ENCODE measurements at regions not wholly inside any gene's neighbourhood (a gene's known extent, or its start where the extent isn't known, plus 50 kb on each side); places are given as distances from the start of the nearest gene placed in this dataset.

GRCh38 chr13:87878706-87879105 is 207.5 kb downstream of the SLITRK5 start:
- no peaks in the 10 kb centered on the region for H3K27me3 ChIP-seq (replicated peaks; ENCODE audit: insufficient read depth)
- intact Hi-C loops (cut with DNase I): no loop called here
- H3K36me3 ChIP-seq: no peaks in the 10 kb centered on the region
- H3K9me3 ChIP-seq: no peaks in the 10 kb centered on the region
- H3K4me1 ChIP-seq (replicated peaks): no peaks in the 10 kb centered on the region
- no peak for DNase-seq (ENCODE audit: low spot score)
- H3K4me3 ChIP-seq: no peak overlapping the region
- no peak for TF ChIP-seq CTCF (IDR thresholded peaks at IDR 0.05)
- no peak for TF ChIP-seq POLR2A (IDR thresholded peaks at IDR 0.05)
- TF ChIP-seq POLR2AphosphoS5 (IDR thresholded peaks at IDR 0.05): no peak
- no peak overlapping the region for H3K27ac ChIP-seq

- H3K36me3 ChIP-seq: no peaks in the 10 kb centered on the region
- WGBS: 77% methylated on average over 5 of the region's 5 CpGs
- no peak overlapping the region for H3K4me3 ChIP-seq
- no peaks in the 10 kb centered on the region for H3K9me3 ChIP-seq
- TF ChIP-seq CTCF (IDR thresholded peaks at IDR 0.05): no peak
- TF ChIP-seq POLR2A (IDR thresholded peaks at IDR 0.05): no peak
- no peak for TF ChIP-seq POLR2AphosphoS5 (IDR thresholded peaks at IDR 0.05)
- DNase-seq (ENCODE audit: low spot score): no peak
- intact Hi-C loops (cut with DNase I): no loop called here
- no peak overlapping the region for H3K27ac ChIP-seq
- no peaks in the 10 kb centered on the region for H3K27me3 ChIP-seq (replicated peaks; ENCODE audit: insufficient read depth)
- no peaks in the 10 kb centered on the region for H3K4me1 ChIP-seq (replicated peaks)
These were observed 213.7 kb downstream of the SLITRK5 start for GRCh38 chr13:87884884-87885283.

- no peak overlapping the region for H3K4me3 ChIP-seq
- H3K27ac ChIP-seq: no peak overlapping the region
- H3K4me1 ChIP-seq (replicated peaks): no peaks in the 10 kb centered on the region
- TF ChIP-seq CTCF (IDR thresholded peaks at IDR 0.05) (no peak), POLR2AphosphoS5 (IDR thresholded peaks at IDR 0.05) (no peak), POLR2A (IDR thresholded peaks at IDR 0.05) (no peak)
- H3K9me3 ChIP-seq: no peaks in the 10 kb centered on the region
- H3K27me3 ChIP-seq (replicated peaks; ENCODE audit: insufficient read depth): no peaks in the 10 kb centered on the region
- no peak for DNase-seq (ENCODE audit: low spot score)
- intact Hi-C loops (cut with DNase I): no loop called here
- H3K36me3 ChIP-seq: no peaks in the 10 kb centered on the region
- 87% methylated on average over 6 of the region's 6 CpGs for WGBS
These were observed 216.4 kb downstream of the SLITRK5 start for GRCh38 chr13:87887459-87888123.

GRCh38 chr13:87889254-87889653 is 218.1 kb downstream of the SLITRK5 start:
- WGBS: 18% methylated on average over 2 of the region's 2 CpGs
- intact Hi-C loops (cut with DNase I): no loop called here

More at GRCh38 chr13:87889254-87889653, 218.1 kb downstream of the SLITRK5 start:
- TF ChIP-seq CTCF (IDR thresholded peaks at IDR 0.05): no peak
- no peak for TF ChIP-seq POLR2AphosphoS5 (IDR thresholded peaks at IDR 0.05)
- no peak for TF ChIP-seq POLR2A (IDR thresholded peaks at IDR 0.05)
- DNase-seq (ENCODE audit: low spot score): no peak
- no peak overlapping the region for H3K27ac ChIP-seq
- H3K4me1 ChIP-seq (replicated peaks): no peaks in the 10 kb centered on the region
- H3K36me3 ChIP-seq: no peaks in the 10 kb centered on the region
- no peaks in the 10 kb centered on the region for H3K9me3 ChIP-seq
- H3K27me3 ChIP-seq (replicated peaks; ENCODE audit: insufficient read depth): no peaks in the 10 kb centered on the region
- no peak overlapping the region for H3K4me3 ChIP-seq

All from prostate gland (tissue), 2 donors.